ENCODE measurements at regions not wholly inside any gene's neighbourhood (a gene's known extent, or its start where the extent isn't known, plus 50 kb on each side); places are given as distances from the start of the nearest gene placed in this dataset.

DNA sequence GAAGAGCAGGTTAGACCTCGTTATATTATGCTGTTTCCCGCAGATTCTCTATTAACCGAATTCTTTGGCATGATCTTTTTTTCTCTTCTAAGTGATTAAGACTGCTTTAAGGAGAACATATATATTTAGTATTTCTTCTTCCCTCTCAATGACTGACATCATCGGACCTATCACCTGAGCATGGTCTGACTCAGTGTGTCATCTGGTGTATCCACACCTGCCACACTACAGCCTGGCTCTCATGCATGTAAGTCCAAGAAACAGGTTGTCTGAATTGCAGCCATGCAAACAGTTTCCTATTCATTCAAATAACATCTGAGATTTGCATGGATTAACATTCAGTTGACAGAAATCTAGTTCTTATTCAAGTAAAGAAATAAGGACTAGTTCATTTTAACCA lies 55.1 kb upstream of the CWC22 start:
- Histone ChIP-seq H3K4me3 (ENCODE audit: low read depth in 2 of 2, low read length in 1 of 2) (no peak overlapping the region), H3K9me2 (no peaks in the 10 kb centered on the region), H3K27ac (ENCODE audit: low read depth in 2 of 2, low read length in 1 of 2) (no peak overlapping the region), H3F3A (replicated peaks; ENCODE audit: insufficient read depth) (no peaks in the 10 kb centered on the region), H3K79me2 (ENCODE audit: insufficient read depth) (no peaks in the 10 kb centered on the region), H3K27me3 (ENCODE audit: insufficient read depth) (no peaks in the 10 kb centered on the region), H4K20me1 (ENCODE audit: insufficient read depth) (no peaks in the 10 kb centered on the region), H3K36me3 (replicated peaks in 1 of 2; ENCODE audit: control insufficient read depth in 1 of 2, insufficient read depth in 2 of 2, low read length in 1 of 2) (no peaks in the 10 kb centered on the region), H3K4me1 (ENCODE audit: control insufficient read depth in 1 of 2, insufficient read depth in 2 of 2, low read depth in 1 of 2, low read length in 1 of 2) (no peaks in the 10 kb centered on the region), H3K4me2 (no peak overlapping the region), H3K9me3 (no peaks in the 10 kb centered on the region), H3K9ac (no peak overlapping the region), H2AFZ (ENCODE audit: low read depth) (no peak overlapping the region)
- TF ChIP-seq, protein P1, sequence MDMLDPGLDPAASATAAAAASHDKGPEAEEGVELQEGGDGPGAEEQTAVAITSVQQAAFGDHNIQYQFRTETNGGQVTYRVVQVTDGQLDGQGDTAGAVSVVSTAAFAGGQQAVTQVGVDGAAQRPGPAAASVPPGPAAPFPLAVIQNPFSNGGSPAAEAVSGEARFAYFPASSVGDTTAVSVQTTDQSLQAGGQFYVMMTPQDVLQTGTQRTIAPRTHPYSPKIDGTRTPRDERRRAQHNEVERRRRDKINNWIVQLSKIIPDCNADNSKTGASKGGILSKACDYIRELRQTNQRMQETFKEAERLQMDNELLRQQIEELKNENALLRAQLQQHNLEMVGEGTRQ (IDR thresholded peaks at IDR 0.05; ENCODE audit: borderline replicate concordance, low read depth, low read length) = no peak
- TF ChIP-seq MXI1 (IDR thresholded peaks at IDR 0.05; ENCODE audit: low read depth, low read length) (no peak), SMC3 (IDR thresholded peaks at IDR 0.05; ENCODE audit: low read depth, low read length) (no peak), MEF2A (IDR thresholded peaks at IDR 0.05; ENCODE audit: borderline replicate concordance, low read depth) (no peak), RCOR1 (IDR thresholded peaks at IDR 0.05; ENCODE audit: low read length) (no peak), GATA2 (CRISPR knock-in tag; IDR thresholded peaks at IDR 0.05) (no peak), CHD2 (IDR thresholded peaks at IDR 0.05; ENCODE audit: low read length, partially characterized antibody) (no peak), NFIC (IDR thresholded peaks at IDR 0.05; ENCODE audit: borderline replicate concordance) (no peak), TCF12 (IDR thresholded peaks at IDR 0.05) (no peak), RFX5 (IDR thresholded peaks at IDR 0.05; ENCODE audit: low read length) (no peak), TEAD4 (IDR thresholded peaks at IDR 0.05; ENCODE audit: borderline replicate concordance, insufficient read depth) (no peak), RAD21 (IDR thresholded peaks at IDR 0.05; ENCODE audit: low read length) (no peak), GABPA (IDR thresholded peaks at IDR 0.05; ENCODE audit: low read depth) (no peak), SIN3A (IDR thresholded peaks at IDR 0.05; ENCODE audit: borderline replicate concordance, low read depth, low read length) (no peak)
- TF ChIP-seq, protein P2, sequence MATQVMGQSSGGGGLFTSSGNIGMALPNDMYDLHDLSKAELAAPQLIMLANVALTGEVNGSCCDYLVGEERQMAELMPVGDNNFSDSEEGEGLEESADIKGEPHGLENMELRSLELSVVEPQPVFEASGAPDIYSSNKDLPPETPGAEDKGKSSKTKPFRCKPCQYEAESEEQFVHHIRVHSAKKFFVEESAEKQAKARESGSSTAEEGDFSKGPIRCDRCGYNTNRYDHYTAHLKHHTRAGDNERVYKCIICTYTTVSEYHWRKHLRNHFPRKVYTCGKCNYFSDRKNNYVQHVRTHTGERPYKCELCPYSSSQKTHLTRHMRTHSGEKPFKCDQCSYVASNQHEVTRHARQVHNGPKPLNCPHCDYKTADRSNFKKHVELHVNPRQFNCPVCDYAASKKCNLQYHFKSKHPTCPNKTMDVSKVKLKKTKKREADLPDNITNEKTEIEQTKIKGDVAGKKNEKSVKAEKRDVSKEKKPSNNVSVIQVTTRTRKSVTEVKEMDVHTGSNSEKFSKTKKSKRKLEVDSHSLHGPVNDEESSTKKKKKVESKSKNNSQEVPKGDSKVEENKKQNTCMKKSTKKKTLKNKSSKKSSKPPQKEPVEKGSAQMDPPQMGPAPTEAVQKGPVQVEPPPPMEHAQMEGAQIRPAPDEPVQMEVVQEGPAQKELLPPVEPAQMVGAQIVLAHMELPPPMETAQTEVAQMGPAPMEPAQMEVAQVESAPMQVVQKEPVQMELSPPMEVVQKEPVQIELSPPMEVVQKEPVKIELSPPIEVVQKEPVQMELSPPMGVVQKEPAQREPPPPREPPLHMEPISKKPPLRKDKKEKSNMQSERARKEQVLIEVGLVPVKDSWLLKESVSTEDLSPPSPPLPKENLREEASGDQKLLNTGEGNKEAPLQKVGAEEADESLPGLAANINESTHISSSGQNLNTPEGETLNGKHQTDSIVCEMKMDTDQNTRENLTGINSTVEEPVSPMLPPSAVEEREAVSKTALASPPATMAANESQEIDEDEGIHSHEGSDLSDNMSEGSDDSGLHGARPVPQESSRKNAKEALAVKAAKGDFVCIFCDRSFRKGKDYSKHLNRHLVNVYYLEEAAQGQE (IDR thresholded peaks at IDR 0.05; ENCODE audit: low read depth, low read length) = no peak
- TF ChIP-seq, protein P3, sequence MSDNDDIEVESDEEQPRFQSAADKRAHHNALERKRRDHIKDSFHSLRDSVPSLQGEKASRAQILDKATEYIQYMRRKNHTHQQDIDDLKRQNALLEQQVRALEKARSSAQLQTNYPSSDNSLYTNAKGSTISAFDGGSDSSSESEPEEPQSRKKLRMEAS (IDR thresholded peaks at IDR 0.05; ENCODE audit: low read depth) = no peak
- TF ChIP-seq, protein P4, sequence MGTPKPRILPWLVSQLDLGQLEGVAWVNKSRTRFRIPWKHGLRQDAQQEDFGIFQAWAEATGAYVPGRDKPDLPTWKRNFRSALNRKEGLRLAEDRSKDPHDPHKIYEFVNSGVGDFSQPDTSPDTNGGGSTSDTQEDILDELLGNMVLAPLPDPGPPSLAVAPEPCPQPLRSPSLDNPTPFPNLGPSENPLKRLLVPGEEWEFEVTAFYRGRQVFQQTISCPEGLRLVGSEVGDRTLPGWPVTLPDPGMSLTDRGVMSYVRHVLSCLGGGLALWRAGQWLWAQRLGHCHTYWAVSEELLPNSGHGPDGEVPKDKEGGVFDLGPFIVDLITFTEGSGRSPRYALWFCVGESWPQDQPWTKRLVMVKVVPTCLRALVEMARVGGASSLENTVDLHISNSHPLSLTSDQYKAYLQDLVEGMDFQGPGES (IDR thresholded peaks at IDR 0.05; ENCODE audit: low read depth, low read length) = no peak
- CTCF ChIA-PET = interaction anchor here (1.1 kb wide), 1 partner anchor 21 kb away, joined by 3 read pairs; no protein-coding TSS in a partner anchor
- POLR2A ChIA-PET = no interaction called here
- 71% methylated on average over 4 of the region's 4 CpGs for WGBS (ENCODE audit: low lambda C conversion rate)
- no peak for DNase-seq

Measured in SK-N-SH (cell line).